Vagina (tissue), 2 donors: ENCODE measurements at regions not wholly inside any gene's neighbourhood (a gene's known extent, or its start where the extent isn't known, plus 50 kb on each side); places are given as distances from the start of the nearest gene placed in this dataset.

Source experiments
- CTCF ChIP-seq, 3 experiments: fragments of 450-650 bp in 2 of 3; fragments of 200-600 bp in 1 of 3; sonication (generic) in 1 of 3; IDR thresholded peaks; one replicate each; pipeline ENCODE4 v1.5.1; 2017 to 2019; ENCODE audit warnings: antibody characterized with exemption in 3 of 3, mild to moderate bottlenecking in 2 of 3, moderate library complexity in 2 of 3
- POLR2AphosphoS5 ChIP-seq, 2 donors: sonication (generic); formaldehyde crosslinking; IDR thresholded peaks; one replicate each; pipeline ENCODE4 v1.9.0; 2017; ENCODE audit warnings: antibody characterized with exemption in 2 of 2, mild to moderate bottlenecking in 2 of 2, low read depth in 1 of 2; ENCODE audit not compliant: insufficient read depth in 1 of 2

- TF ChIP-seq CTCF (IDR thresholded peaks at IDR 0.05), result no peak
- no peak for TF ChIP-seq POLR2AphosphoS5 (IDR thresholded peaks at IDR 0.05; ENCODE audit: insufficient read depth in 1 of 2, low read depth in 1 of 2)
Measured at GRCh38 chr10:108362296-108362695, 1197.8 kb upstream of the SORCS1 start.
